ENCODE measurements at regions not wholly inside any gene's neighbourhood (a gene's known extent, or its start where the extent isn't known, plus 50 kb on each side); places are given as distances from the start of the nearest gene placed in this dataset.

- H3K27ac ChIP-seq: no peak overlapping the region
- H3K4me3 ChIP-seq (ENCODE audit: low read depth, low read length): no peak overlapping the region
- H3K9ac ChIP-seq: no peak overlapping the region
- H3K79me2 ChIP-seq: no peaks in the 10 kb centered on the region
- no peaks in the 10 kb centered on the region for H3K4me1 ChIP-seq
- H3K36me3 ChIP-seq (ENCODE audit: control insufficient read depth, insufficient read depth, low read length): no peaks in the 10 kb centered on the region
- no peak for TF ChIP-seq CTCF (IDR thresholded peaks at IDR 0.05)
- H3K4me2 ChIP-seq (ENCODE audit: low read length): no peak overlapping the region
- H2AFZ ChIP-seq: no peak overlapping the region
- no peaks in the 10 kb centered on the region for H3K27me3 ChIP-seq (ENCODE audit: control insufficient read depth, insufficient read depth, low read length)
- no peaks in the 10 kb centered on the region for H3K9me3 ChIP-seq (ENCODE audit: control insufficient read depth, low read length)
Measured at GRCh38 chr3:117705011-117705410, 995.4 kb downstream of the TUSC7 start.

- Histone ChIP-seq H2AFZ (no peak overlapping the region), H3K4me1 (no peaks in the 10 kb centered on the region), H3K4me3 (ENCODE audit: low read depth, low read length) (no peak overlapping the region), H3K9ac (no peak overlapping the region), H3K27ac (no peak overlapping the region), H3K79me2 (no peaks in the 10 kb centered on the region), H3K4me2 (ENCODE audit: low read length) (no peak overlapping the region), H3K27me3 (ENCODE audit: control insufficient read depth, insufficient read depth, low read length) (no peaks in the 10 kb centered on the region), H3K9me3 (ENCODE audit: control insufficient read depth, low read length) (no peaks in the 10 kb centered on the region), H3K36me3 (ENCODE audit: control insufficient read depth, insufficient read depth, low read length) (no peaks in the 10 kb centered on the region)
- no peak for TF ChIP-seq CTCF (IDR thresholded peaks at IDR 0.05)
Measured at GRCh38 chr3:117706037-117706436, 996.5 kb downstream of the TUSC7 start.

- H3K4me2 ChIP-seq (ENCODE audit: low read length): no peak overlapping the region
- no peaks in the 10 kb centered on the region for H3K27me3 ChIP-seq (ENCODE audit: control insufficient read depth, insufficient read depth, low read length)
- TF ChIP-seq CTCF (IDR thresholded peaks at IDR 0.05): no peak
- no peaks in the 10 kb centered on the region for H3K79me2 ChIP-seq
- H3K4me3 ChIP-seq (ENCODE audit: low read depth, low read length): no peak overlapping the region
- no peaks in the 10 kb centered on the region for H3K36me3 ChIP-seq (ENCODE audit: control insufficient read depth, insufficient read depth, low read length)
- H3K27ac ChIP-seq: no peak overlapping the region
- no peaks in the 10 kb centered on the region for H3K4me1 ChIP-seq
- no peak overlapping the region for H2AFZ ChIP-seq
- H3K9ac ChIP-seq: no peak overlapping the region
- no peaks in the 10 kb centered on the region for H3K9me3 ChIP-seq (ENCODE audit: control insufficient read depth, low read length)
Measured at GRCh38 chr3:117706756-117707155, 997.2 kb downstream of the TUSC7 start.

GRCh38 chr3:117708601-117709000, 999.0 kb downstream of the TUSC7 start:
- H3K27me3 ChIP-seq (ENCODE audit: control insufficient read depth, insufficient read depth, low read length): no peaks in the 10 kb centered on the region
- H3K9ac ChIP-seq: no peak overlapping the region
- no peaks in the 10 kb centered on the region for H3K4me1 ChIP-seq
- no peak overlapping the region for H3K27ac ChIP-seq
- H3K79me2 ChIP-seq: no peaks in the 10 kb centered on the region
- no peak for TF ChIP-seq CTCF (IDR thresholded peaks at IDR 0.05)
- H3K4me3 ChIP-seq (ENCODE audit: low read depth, low read length): no peak overlapping the region
- H3K36me3 ChIP-seq (ENCODE audit: control insufficient read depth, insufficient read depth, low read length): no peaks in the 10 kb centered on the region
- H3K4me2 ChIP-seq (ENCODE audit: low read length): no peak overlapping the region
- no peaks in the 10 kb centered on the region for H3K9me3 ChIP-seq (ENCODE audit: control insufficient read depth, low read length)
- H2AFZ ChIP-seq: no peak overlapping the region

- Histone ChIP-seq H3K4me1 (no peaks in the 10 kb centered on the region), H2AFZ (no peak overlapping the region), H3K4me3 (ENCODE audit: low read depth, low read length) (no peak overlapping the region), H3K36me3 (ENCODE audit: control insufficient read depth, insufficient read depth, low read length) (no peaks in the 10 kb centered on the region), H3K79me2 (no peaks in the 10 kb centered on the region), H3K27me3 (ENCODE audit: control insufficient read depth, insufficient read depth, low read length) (no peaks in the 10 kb centered on the region), H3K9ac (no peak overlapping the region), H3K9me3 (ENCODE audit: control insufficient read depth, low read length) (no peaks in the 10 kb centered on the region), H3K27ac (no peak overlapping the region), H3K4me2 (ENCODE audit: low read length) (no peak overlapping the region)
- no peak for TF ChIP-seq CTCF (IDR thresholded peaks at IDR 0.05)
Measured at GRCh38 chr3:117709108-117709507, 999.5 kb downstream of the TUSC7 start.

All from parathyroid adenoma (tissue), 2 donors.